SK-N-MC (cell line): ENCODE measurements at regions not wholly inside any gene's neighbourhood (a gene's known extent, or its start where the extent isn't known, plus 50 kb on each side); places are given as distances from the start of the nearest gene placed in this dataset.

ENCODE experiments used
- DNase-seq: peaks from one replicate; pipeline ENCODE4 v3.0.0-alpha.2; 2011; ENCODE audit warnings: low read depth, low spot score
- H3K27ac ChIP-seq: fragments of 200-600 bp; sonication (generic); 2 replicates; pipeline ENCODE4 v1.5.1; 2016; ENCODE audit warnings: mixed run types
- H3K36me3 ChIP-seq: fragments of 200-600 bp; sonication (generic); 2 replicates; pipeline ENCODE4 v1.6.1; 2017; ENCODE audit warnings: antibody characterized with exemption, low read length, mixed read lengths; ENCODE audit not compliant: insufficient read depth
- H3K4me3 ChIP-seq: fragments of 200-600 bp; sonication (generic); 2 replicates; pipeline ENCODE4 v1.5.1; 2016
- H3K9ac ChIP-seq: fragments of 200-600 bp; sonication (generic); 2 replicates; pipeline ENCODE4 v1.8.0; 2017; ENCODE audit warnings: mixed run types, mixed read lengths; ENCODE audit not compliant: insufficient read length
- H3K9me3 ChIP-seq: fragments of 200-600 bp; sonication (generic); 2 replicates; pipeline ENCODE4 v1.6.1; 2017; ENCODE audit warnings: low read depth, mild to moderate bottlenecking, antibody characterized with exemption, low read length, moderate library complexity, mixed read lengths
- EZH2 ChIP-seq: fragments of 200-600 bp; sonication (generic); IDR thresholded peaks from one replicate; pipeline ENCODE4 v1.6.1; 2017; ENCODE audit warnings: antibody characterized with exemption
- FOXP2 ChIP-seq: optimal IDR thresholded peaks from 2 replicates; pipeline ENCODE3; 2011; ENCODE audit warnings: mild to moderate bottlenecking, moderate library complexity; ENCODE audit not compliant: insufficient read depth; ENCODE audit errors: extremely low read length, control extremely low read depth
- POLR2AphosphoS5 ChIP-seq: IDR thresholded peaks from 2 replicates; pipeline ENCODE4 v1.6.1; 2012; ENCODE audit warnings: mild to moderate bottlenecking, low read depth, low read length, borderline replicate concordance

GRCh38 chr11:11137339-11137738, 215.7 kb downstream of the CSNK2A3 start:
- Histone ChIP-seq H3K9ac (no peak overlapping the region), H3K27ac (no peak overlapping the region), H3K4me3 (no peak overlapping the region), H3K9me3 (no peaks in the 10 kb centered on the region), H3K36me3 (no peaks in the 10 kb centered on the region)
- TF ChIP-seq POLR2AphosphoS5 = no peak
- no peak for TF ChIP-seq EZH2
- no peak for TF ChIP-seq FOXP2
- no peak for DNase-seq

GRCh38 chr11:11135820-11136476, 217.1 kb downstream of the CSNK2A3 start:
- Histone ChIP-seq H3K27ac (no peak overlapping the region), H3K36me3 (no peaks in the 10 kb centered on the region), H3K9ac (no peak overlapping the region), H3K4me3 (no peak overlapping the region), H3K9me3 (no peaks in the 10 kb centered on the region)
- DNase-seq = no peak
- no peak for TF ChIP-seq FOXP2
- no peak for TF ChIP-seq POLR2AphosphoS5
- no peak for TF ChIP-seq EZH2

- Histone ChIP-seq H3K4me3 (no peak overlapping the region), H3K36me3 (no peaks in the 10 kb centered on the region), H3K27ac (no peak overlapping the region), H3K9ac (no peak overlapping the region), H3K9me3 (no peaks in the 10 kb centered on the region)
- DNase-seq = no peak
- no peak for TF ChIP-seq EZH2
- no peak for TF ChIP-seq FOXP2
Observed at GRCh38 chr11:11129118-11129517, 223.9 kb downstream of the CSNK2A3 start.

GRCh38 chr11:11125618-11126017, 227.4 kb downstream of the CSNK2A3 start:
- Histone ChIP-seq H3K9me3 (no peaks in the 10 kb centered on the region), H3K36me3 (no peaks in the 10 kb centered on the region), H3K9ac (no peak overlapping the region), H3K27ac (no peak overlapping the region), H3K4me3 (no peak overlapping the region)
- DNase-seq = no peak
- TF ChIP-seq EZH2 (no peak), FOXP2 (no peak), POLR2AphosphoS5 (no peak)

- DNase-seq = no peak
- Histone ChIP-seq H3K36me3 (no peaks in the 10 kb centered on the region), H3K9ac (no peak overlapping the region), H3K27ac (no peak overlapping the region), H3K4me3 (no peak overlapping the region), H3K9me3 (no peaks in the 10 kb centered on the region)
- no peak for TF ChIP-seq EZH2
- no peak for TF ChIP-seq POLR2AphosphoS5
- TF ChIP-seq FOXP2 = no peak
Observed at GRCh38 chr11:11122749-11123148, 230.3 kb downstream of the CSNK2A3 start.

- Histone ChIP-seq H3K4me3 (no peak overlapping the region), H3K27ac (no peak overlapping the region), H3K36me3 (no peaks in the 10 kb centered on the region), H3K9ac (no peak overlapping the region), H3K9me3 (no peaks in the 10 kb centered on the region)
- no peak for DNase-seq
- TF ChIP-seq EZH2 = no peak
- no peak for TF ChIP-seq FOXP2
- TF ChIP-seq POLR2AphosphoS5 = no peak
Observed at GRCh38 chr11:11119917-11120316, 233.1 kb downstream of the CSNK2A3 start.

- no peak overlapping the region for H3K4me3 ChIP-seq
- H3K9ac ChIP-seq = no peak overlapping the region
- TF ChIP-seq FOXP2 (no peak), EZH2 (no peak), POLR2AphosphoS5 (no peak)
- H3K36me3 ChIP-seq = no peaks in the 10 kb centered on the region
- no peak overlapping the region for H3K27ac ChIP-seq
- DNase-seq = no peak
- no peaks in the 10 kb centered on the region for H3K9me3 ChIP-seq
Observed at GRCh38 chr11:11117730-11118129, 235.3 kb downstream of the CSNK2A3 start.

GRCh38 chr11:11115475-11115874, 237.6 kb downstream of the CSNK2A3 start:
- H3K9me3 ChIP-seq = no peaks in the 10 kb centered on the region
- TF ChIP-seq POLR2AphosphoS5 (no peak), FOXP2 (no peak), EZH2 (no peak)
- H3K27ac ChIP-seq = no peak overlapping the region
- no peak for DNase-seq
- no peaks in the 10 kb centered on the region for H3K36me3 ChIP-seq
- no peak overlapping the region for H3K9ac ChIP-seq
- no peak overlapping the region for H3K4me3 ChIP-seq

- TF ChIP-seq POLR2AphosphoS5 = no peak
- no peak for TF ChIP-seq FOXP2
- TF ChIP-seq EZH2 = no peak
- Histone ChIP-seq H3K27ac (no peak overlapping the region), H3K9ac (no peak overlapping the region), H3K9me3 (no peaks in the 10 kb centered on the region), H3K36me3 (no peaks in the 10 kb centered on the region), H3K4me3 (no peak overlapping the region)
- DNase-seq = no peak
Observed at GRCh38 chr11:11113626-11114025, 239.4 kb downstream of the CSNK2A3 start.
